HG03196 (cell line): ENCODE measurements at regions not wholly inside any gene's neighbourhood (a gene's known extent, or its start where the extent isn't known, plus 50 kb on each side); places are given as distances from the start of the nearest gene placed in this dataset.

ENCODE experiments used
- ATAC-seq: cut with Tn5 transposase; IDR thresholded peaks from one replicate; pipeline ENCODE4 v1.9.1; 2021; ENCODE audit not compliant: unreplicated experiment

DNA sequence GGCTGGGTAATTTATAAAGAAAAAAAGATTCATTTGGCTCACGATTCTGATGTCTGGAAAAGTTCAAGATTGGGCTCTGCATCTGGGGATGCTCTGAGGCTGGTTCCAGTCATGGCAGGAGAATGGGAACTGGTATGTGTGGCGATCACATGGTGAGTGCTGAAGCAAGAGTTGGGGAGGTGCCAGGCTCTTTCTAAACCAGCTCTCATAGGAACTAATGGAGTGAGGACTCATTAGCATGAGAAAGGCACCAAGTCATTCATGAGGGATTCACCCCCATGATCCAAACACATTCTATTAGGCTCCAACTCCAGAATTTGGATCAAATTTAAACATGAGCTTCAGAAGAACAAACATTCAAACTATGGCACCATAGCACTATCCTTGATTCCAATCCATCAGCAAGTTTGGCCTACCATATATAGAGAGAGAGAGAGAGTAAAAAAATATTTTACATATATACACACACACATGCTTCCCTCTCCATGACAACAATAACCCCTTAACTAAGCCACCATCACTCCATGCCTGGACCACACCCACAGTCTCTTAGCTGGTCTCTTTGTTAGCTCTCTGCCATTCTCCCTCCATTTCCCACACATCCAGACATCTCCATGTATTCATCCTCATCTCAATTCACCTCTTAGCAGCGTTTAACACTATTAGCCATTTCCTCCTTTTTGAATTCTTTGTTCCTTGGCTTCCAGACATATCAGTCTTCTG, 57.9 kb downstream of the NPY start:
- ATAC-seq, result no peak

DNA sequence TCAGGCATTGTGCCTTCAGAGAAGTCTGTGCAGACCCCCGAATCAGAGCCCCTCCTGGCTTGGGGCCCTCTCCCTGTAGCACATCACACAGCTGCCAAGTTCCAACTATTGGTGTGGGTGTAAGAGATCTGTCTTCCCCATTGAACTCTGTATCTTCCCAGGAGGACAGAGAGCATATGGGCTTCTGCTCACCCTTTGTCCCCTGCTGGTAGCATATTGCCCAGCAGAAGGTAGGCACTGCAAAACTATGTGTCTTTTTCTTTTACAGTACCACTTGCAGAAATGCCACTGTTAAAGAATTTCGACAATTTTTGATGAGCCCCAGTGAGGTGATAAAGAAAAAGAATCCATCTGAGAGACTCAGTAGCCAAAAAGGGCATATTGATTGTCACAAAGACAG, 59.6 kb downstream of the NPY start:
- no peak for ATAC-seq

DNA sequence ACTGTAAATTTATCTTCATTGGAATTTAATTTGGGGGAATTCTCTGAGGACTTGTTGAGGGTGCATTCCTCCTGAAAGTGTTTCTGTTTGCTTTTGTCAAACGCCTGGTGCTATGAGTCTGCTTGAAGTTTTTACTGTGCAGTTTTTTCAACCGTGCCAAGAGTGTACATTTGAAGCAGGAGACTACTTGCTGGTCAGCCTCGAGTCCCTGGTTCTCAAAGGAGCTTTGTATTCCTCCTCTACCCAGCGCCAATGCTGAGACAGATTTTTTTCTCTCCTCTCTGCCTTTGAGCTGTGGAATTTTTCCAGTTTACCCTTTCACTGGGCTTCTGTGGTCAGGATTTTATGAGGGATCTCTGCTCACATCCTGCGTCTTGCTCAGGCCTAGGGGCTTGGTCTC, 62.1 kb downstream of the NPY start:
- ATAC-seq, result no peak

DNA sequence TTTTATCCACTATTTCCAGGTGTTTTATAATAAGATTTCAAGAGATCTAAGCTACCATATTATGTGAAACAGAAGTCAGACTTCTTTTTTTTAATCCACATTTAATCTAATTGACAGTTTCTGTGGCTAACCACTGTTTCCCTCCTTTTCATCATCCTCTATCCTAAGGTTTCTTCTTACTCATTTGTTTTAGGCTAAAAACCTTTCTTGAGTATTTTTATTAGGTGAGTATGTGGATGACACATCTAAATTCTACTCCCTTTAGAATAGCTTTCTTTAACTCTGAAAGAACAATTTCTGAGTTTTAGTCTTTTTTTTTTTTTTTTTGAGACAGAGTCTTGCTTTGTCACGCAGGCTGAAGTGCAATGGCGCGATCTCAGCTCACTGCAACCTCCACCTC, 62.7 kb downstream of the NPY start:
- ATAC-seq, result no peak

DNA sequence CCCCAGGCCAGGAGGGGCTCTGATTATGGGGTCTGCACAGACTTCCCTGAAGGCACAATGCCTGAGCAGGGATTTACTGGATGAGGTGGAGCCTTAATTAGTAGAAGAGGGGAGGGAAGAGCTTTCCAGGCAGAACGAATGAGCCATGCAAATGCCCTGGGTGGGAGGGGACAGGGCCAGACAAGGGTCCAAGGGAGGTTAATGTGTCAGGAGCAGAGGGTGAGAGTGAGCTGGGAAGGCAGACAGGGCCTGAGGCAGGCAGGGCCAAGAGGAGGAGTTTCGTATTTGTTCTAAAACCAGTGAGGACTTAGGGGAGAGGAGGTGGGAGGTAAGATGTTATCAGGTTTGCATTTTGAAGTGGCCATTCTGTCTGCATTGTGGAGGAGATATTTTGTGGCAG, 65.3 kb downstream of the NPY start:
- no peak for ATAC-seq

DNA sequence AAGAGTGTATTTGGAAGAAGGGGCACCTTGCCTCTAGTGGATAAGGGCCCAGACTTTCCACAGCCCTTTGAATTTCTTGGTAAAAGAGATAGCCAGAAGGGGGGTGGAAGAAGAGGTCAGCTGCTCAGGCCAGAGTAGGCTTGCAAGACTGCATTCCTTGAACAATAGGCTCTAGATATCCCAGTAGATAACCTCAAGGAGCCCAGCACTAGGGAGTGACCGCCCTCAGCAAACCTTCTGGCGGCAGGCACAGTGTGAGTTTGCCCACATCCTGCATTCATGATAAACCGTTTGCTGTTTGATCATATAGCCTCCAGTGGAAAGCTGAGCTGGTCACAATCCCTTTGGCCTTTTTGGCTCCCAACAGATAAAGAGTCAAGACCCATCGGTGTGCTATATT, 70.5 kb downstream of the NPY start:
- ATAC-seq, result no peak

DNA sequence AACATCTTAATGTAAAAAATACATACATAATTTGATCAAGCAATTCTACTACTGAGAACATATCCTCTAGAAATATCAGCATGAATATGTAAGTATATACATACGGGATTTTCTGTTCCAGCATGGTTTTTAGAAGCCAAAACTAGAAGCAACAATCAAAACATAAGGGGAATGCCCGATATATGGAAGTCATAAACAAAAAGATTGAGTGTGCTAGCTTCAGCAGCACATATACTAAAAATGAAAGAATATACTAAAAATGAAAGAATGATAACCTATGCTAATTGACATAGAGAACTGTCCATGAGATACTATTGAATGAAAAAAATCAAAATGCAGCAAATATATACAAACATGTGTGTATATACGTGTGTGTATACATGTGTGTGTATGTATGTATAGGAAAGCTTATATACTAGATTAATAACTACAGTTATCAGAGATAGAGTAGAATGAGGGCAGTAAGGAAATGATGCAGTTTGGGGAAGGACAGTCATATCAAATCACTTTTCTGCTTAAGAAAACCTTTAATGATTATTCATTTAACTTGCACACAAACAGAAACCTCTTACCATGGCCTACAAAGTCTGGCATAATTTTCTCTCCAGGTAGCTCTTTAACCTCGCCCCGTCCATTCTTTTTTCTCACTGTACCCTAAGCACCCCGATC, 72.9 kb downstream of the NPY start:
- no peak for ATAC-seq

DNA sequence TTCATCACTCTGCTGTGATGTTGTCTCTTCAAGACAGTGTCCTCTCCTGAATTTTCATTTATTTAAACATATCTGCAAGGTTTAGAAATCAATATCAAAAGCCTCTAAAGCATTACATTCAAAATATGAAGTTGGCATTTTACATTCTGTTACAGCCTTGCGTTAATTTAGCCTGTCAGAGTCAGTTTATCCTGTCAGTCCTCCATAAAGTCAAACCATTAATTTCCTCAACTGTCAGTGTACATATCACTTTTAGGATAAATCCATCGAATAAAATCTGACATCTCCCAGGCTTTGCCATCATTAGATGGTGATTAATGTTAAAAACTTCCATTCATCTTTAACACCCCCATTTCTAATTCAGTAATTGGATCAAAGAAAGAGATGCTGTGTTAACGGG, 77.0 kb downstream of the NPY start:
- no peak for ATAC-seq

DNA sequence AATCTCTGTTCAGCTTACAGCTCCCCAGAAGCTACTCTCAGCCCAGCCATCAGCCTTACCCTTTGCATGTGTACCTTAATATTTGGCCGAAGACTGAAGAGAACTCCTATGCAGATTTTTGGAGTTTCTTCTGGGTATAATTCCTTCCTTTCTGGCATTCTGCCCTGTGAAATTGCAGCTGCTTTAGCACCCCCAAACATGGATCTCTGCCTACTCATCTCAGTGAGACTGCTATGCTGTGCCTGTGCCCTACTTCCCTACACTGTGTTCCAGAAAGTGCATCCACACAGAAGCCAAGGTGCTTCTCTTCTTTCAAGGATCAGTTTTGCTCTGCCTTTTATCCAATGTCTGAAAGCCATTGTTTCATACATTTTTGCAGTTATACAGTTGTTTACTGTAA, 81.6 kb downstream of the NPY start:
- no peak for ATAC-seq

DNA sequence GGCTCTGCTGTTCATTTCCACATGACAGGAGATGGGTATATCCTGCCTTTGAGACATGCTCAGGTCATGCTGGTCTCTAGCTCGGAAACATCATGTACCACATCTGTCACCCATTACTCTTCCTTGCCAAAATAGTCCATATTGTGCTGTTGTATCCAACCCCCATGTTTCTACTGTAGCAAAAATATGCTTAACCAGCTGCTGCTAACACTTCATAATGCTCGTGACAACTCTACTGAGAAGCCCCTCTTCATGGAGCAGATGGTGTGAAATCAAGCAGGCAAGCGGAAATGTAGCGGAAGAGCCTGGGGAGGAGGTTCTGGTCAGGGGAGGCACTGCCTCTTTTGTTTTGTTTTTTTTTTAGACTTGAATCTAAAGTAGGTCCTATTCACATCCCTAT, 82.9 kb downstream of the NPY start:
- no peak for ATAC-seq

DNA sequence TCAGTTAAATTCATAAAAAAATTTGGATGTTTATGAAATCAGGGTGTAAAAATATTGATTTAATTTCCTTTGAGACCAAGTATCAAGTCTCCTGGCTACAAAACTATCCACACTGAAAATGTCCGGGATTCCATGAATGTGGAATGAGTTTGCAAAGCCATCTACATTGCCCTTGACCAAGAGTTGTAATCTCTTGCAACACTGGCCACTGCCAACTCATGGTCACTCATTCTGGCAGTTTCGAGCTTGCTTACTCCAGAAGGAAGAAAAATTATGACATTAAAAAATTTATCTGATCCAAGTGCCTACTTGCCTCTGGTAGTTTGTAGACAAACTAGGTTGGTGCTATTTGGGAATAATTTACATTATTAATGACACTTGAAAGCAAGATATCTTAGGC, 84.2 kb downstream of the NPY start:
- no peak for ATAC-seq

DNA sequence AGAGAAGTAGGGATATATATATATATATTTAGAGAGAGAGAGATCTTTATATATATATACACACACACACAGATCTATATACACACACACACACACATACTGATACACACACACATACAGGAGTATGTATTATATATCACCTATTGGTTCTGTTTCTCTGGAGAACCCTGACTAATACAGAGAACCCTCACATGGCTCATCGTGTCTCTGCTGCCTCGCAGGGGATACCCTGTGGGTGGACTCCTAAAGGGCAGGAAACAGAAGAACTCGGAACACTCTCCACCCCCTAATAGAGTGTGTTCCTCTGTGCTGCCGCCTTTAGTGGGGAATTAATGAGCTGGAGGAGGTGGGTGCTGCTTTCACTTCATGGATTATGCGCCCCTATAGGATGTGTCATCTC, 86.6 kb downstream of the NPY start:
- no peak for ATAC-seq

DNA sequence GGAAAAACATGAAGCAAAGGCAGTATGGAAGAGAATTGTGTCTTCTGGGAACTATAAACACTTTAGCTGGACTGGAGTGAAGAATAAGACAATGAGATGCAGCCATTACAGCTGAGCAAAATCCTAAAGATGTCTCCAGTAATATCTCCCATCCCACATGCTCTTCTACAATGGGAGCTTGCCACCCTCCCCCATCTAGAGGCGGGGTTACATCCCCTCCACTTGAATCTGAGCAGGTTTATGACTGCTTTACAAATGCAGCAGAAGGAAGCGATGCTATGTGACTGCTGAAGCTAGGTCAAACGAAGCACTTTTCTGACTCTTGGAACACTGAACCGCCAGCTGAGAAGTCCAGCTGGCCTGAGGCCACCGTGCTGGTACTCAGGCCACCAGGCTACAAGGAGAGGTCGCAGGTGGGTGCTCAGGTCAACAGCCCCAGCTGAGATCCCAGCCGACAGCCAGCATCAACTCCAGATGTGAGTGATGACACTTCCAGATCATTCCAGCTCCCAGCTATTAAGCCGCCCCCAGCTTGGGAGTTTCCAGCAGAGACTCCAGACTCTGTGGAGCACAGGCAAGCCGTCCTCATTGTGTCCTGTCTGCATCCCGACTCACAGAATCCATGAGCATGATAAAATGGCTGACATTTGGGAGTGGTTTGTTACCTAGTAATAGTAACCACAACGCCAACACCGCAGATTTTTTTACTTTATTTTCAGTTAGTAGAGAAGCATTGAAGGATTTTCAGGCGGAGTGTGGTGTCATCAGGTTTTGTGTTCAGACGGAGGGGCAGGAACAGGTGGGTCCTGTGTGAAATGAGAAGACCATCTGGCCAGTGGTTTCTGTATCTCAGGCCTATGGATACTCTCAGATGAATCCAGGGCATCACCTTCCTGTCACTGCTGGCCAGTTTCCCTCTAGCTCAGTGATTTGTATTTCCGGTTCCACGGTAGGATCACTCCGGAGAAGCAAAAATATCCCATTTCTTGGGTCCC, 89.3 kb downstream of the NPY start:
- ATAC-seq, result no peak

DNA sequence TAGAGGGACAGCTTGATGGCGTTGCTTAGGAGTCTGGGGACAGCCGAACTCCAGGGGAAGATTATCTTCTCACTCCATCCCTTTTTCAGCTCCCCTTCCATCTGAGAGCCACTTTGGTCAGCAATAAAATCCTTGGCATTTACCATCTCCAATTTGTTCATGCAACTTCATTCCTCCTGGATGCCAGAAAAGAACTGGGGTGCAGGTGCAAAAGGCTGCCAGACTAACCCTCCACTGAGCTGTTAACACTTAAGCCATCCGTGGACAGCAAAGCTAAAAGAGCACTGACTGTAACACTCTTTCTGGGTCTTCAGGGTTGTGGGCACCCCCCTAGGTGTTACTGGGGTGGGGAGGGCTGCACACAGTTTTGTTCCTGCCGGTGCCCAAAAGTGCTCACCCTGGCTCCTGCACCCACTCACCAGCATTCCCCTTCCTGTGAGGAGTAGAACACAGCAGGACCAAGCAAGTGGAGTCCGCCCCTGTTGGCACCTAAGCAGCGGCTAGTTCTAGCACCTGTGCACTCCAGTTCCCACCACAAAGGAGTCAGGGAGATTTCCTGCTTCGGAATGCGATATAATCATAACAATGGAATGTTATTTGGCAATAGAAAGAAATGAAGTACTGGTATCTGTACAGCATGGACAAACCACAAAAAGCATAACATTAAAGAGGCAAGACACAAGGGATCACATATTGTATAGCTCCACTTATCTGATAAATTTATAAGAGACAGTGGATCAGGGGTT, 95.1 kb downstream of the NPY start:
- ATAC-seq, result no peak

DNA sequence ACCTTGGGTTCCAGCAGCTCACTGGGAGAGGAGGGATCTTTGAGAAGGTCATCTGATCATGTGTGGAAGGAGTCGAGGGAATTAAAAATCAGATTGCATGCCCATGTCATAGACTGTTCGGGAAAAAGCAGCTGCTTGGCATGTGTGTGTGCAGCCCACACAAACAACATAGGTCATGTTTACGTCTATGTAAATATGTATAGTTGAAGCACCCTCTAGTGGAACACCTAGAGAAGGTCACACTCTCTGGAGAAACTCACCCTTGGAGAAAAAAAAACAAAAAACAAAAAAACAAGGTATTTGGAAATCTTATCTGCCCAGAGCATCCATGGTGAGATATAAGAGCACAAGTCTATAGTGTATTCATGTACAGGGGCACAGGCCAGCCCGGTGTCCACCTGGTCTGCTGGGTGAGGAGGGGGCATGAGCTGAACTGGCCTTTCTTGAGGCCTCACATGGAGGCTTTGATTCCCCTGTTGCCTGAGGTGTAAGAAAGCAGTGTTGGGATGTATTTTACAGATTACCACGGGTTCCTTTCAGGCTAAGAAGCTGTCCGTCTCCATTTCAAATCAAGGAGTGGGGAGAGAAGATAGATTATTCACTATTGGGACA, 98.0 kb downstream of the NPY start:
- peak; percentile 60 for ATAC-seq

DNA sequence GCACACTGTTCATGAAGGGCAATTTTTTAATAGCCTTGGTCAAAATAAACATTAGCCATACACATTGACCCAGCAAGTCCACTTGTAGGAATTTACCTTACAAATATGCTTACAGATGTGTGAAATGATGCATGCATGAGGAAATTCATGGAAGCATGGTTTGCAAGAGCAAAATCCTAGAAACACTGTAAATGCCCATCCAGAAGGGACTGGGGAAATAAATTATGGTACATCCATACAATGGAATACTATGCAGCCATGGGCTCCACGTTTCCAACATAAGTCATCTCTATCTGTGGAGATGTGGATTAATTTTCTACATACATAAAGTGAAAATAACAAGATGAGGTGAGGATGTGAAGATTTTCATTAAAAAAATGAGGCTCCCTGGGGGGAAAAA, 99.1 kb downstream of the NPY start:
- ATAC-seq, result no peak

DNA sequence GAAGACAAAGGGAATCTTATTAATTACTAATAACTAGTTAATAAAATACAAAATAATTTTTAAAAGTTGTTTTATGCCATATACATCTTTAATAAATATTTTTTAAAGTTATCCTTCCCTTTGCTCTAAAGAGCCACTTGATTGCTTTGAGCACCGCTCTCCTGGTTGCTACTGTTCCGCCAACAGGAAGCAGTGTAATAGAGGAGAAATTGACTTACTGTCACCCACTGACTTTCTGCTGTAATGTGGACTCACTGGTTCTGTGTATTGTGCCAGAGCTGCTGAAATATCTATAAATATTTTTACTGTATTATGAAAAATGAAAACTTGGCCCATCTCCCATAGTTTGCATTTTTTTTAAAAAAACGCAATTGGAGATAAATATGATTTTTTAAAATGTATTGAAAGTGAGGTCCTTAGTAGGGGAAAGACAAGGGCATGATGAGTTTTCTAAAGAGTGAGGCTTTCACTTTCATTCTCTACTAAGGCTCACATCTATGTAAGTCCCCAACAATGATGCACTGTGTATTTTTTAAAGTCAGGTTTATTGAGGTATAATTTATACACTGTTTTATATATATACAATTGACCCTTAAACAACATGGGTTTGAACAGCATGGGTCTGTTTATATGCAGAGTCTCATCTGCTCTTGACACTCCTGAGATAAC, 100.5 kb downstream of the NPY start:
- peak; percentile 55 for ATAC-seq

DNA sequence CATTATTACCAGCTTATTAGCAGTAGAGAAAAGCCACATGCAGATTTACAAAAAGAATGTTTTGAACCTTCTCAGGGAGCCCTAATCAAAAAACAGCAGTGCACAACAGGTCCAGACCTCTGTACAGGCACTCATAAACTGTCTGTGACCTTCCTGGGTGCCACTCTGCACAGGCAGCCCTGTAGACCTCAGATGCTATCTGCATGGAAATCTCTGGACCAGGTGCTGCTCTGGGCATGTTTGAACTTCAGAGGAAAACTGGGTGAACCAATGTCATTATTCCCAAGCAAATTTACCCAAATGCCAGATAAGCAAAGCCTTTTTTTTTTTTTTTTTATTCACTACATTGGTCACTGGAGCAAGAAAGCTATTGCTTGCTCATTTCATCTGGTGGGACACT, 104.2 kb downstream of the NPY start:
- no peak for ATAC-seq

DNA sequence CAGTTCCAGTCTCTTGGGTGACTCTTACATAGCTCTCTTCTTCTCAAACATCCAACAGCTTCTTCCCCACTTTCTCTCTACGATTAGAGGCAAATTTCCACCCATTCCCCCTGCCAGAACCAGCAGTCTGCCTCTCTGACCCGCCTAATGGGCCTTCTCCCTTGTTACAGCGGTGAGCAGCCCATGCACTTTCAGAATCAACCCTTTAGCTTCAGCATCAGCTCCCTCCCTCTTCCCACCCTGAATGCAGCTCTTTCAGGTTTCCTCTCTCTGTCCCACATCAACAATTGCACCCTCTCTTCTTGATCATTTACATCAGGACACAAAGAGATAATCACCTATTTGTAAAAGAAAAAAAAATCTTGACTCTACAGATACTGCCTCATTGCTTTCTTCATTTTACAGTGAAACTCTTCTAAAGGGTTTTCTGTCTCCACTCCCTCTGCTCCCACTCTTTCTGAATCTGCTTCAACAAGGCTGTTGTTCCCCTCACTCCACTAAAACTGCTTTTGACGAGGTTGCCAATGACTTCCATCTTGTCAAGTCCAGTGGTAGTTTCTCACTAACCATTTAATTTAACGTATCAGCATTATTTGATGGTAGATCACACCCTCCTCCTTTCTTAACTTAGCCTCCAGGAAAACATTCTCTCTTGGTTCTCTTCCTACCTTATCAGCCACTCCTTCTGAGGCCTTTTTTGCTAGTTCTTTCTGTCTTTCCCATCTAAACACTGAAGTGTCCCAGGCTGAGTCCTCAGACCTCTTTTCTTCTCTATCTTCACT, 106.6 kb downstream of the NPY start:
- no peak for ATAC-seq
